ENCODE measurements at regions not wholly inside any gene's neighbourhood (a gene's known extent, or its start where the extent isn't known, plus 50 kb on each side); places are given as distances from the start of the nearest gene placed in this dataset.

GRCh38 chr22:27617214-27617881, 184.2 kb downstream of the MN1 start:
- DNase-seq = no peak
- H3K9me3 Mint-ChIP-seq (ENCODE audit: insufficient read depth) = no peaks in the 10 kb centered on the region
- ATAC-seq = no peak
- no peak overlapping the region for H3K4me3 Mint-ChIP-seq
- ChIA-PET CTCF (no interaction called here), POLR2A (no interaction called here)
- H3K27ac Mint-ChIP-seq = no peak overlapping the region
- no peaks in the 10 kb centered on the region for H3K36me3 Mint-ChIP-seq (ENCODE audit: low read depth)
- H3K27me3 Mint-ChIP-seq (ENCODE audit: low read depth) = peaks cover 29% of the 10 kb centered on the region
- H3K4me1 Mint-ChIP-seq (ENCODE audit: low read depth) = no peaks in the 10 kb centered on the region

- Mint-ChIP-seq H3K27me3 (ENCODE audit: low read depth) (peaks cover 4% of the 10 kb centered on the region), H3K4me1 (ENCODE audit: low read depth) (no peaks in the 10 kb centered on the region), H3K36me3 (ENCODE audit: low read depth) (no peaks in the 10 kb centered on the region)
These were observed 181.0 kb downstream of the MN1 start for GRCh38 chr22:27620367-27621154.

DNA sequence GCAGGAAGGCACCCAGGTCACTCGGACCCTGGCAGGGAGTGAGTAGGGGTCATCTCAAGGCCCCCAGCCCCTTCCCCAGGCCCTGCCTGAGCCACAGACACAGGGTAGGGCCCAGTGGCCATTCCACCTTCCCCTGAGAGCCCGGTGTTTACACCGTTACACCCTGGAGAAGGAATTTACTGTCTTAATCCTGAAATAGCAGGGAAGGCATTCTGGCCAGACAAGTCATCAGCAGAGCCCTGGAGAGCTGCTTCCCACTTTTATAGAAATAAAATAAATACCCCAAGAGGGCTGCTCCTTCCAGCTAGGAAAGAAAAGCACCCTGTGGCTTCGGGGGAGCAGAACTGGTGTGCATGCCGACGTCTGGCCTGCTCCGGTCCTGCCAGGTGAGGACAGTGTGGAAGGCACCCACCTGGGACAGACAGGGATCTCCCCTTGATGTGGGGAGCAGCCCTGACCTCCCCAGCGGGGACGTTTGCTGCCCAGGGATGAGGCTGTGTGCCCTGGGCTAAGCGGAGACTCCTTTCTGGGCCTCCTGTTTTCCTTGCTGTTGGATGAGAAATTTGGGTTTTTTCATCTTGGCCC, 180.0 kb downstream of the MN1 start:
- no peak for ATAC-seq
- no peaks in the 10 kb centered on the region for H3K4me1 Mint-ChIP-seq (ENCODE audit: low read depth)
- no peak overlapping the region for H3K4me3 Mint-ChIP-seq
- POLR2A ChIA-PET = no interaction called here
- no peak overlapping the region for H3K27ac Mint-ChIP-seq
- H3K36me3 Mint-ChIP-seq (ENCODE audit: low read depth) = no peaks in the 10 kb centered on the region
- H3K9me3 Mint-ChIP-seq (ENCODE audit: insufficient read depth) = no peaks in the 10 kb centered on the region
- CTCF ChIA-PET = no interaction called here
- DNase-seq = no peak
- H3K27me3 Mint-ChIP-seq (ENCODE audit: low read depth) = no peaks in the 10 kb centered on the region

More at GRCh38 chr22:27620367-27621154, 181.0 kb downstream of the MN1 start:
- Mint-ChIP-seq H3K27ac (no peak overlapping the region), H3K4me3 (no peak overlapping the region), H3K9me3 (ENCODE audit: insufficient read depth) (no peaks in the 10 kb centered on the region)
- no peak for DNase-seq
- ChIA-PET POLR2A (no interaction called here), CTCF (no interaction called here)
- ATAC-seq = no peak

GRCh38 chr22:27624042-27624441, 177.5 kb downstream of the MN1 start:
- Mint-ChIP-seq H3K4me1 (ENCODE audit: low read depth) (no peaks in the 10 kb centered on the region), H3K27ac (no peak overlapping the region), H3K36me3 (ENCODE audit: low read depth) (no peaks in the 10 kb centered on the region), H3K27me3 (ENCODE audit: low read depth) (no peaks in the 10 kb centered on the region), H3K4me3 (no peak overlapping the region), H3K9me3 (ENCODE audit: insufficient read depth) (no peaks in the 10 kb centered on the region)
- POLR2A ChIA-PET = no interaction called here
- CTCF ChIA-PET = no interaction called here
- no peak for DNase-seq
- no peak for ATAC-seq

DNA sequence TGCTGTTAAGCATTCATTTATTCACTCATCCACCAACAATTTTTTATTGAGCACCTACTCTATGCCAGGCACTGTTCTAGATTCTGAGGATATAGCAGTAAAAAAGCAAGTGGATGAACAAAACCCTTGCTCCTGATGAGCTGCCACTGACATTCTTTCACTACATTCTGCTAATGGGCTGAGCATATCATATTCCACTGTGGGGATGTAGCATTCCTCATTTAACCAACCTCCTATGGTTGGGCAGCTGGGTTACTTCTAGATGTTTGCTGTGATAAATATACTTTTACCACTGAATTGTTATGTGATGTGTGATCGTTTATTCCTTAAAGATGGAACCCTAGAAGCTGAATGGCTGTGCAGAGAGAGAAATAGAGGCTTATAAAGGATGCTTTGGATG, 176.9 kb downstream of the MN1 start:
- DNase-seq (no peak), ATAC-seq (no peak)
- ChIA-PET CTCF (no interaction called here), POLR2A (interaction anchor here (0.6 kb wide), 1 partner anchor 10 kb away, joined by 3 read pairs; no protein-coding TSS in a partner anchor)
- H3K27ac Mint-ChIP-seq = no peak overlapping the region
- no peaks in the 10 kb centered on the region for H3K4me1 Mint-ChIP-seq (ENCODE audit: low read depth)
- no peaks in the 10 kb centered on the region for H3K27me3 Mint-ChIP-seq (ENCODE audit: low read depth)
- H3K36me3 Mint-ChIP-seq (ENCODE audit: low read depth) = no peaks in the 10 kb centered on the region
- no peaks in the 10 kb centered on the region for H3K9me3 Mint-ChIP-seq (ENCODE audit: insufficient read depth)
- no peak overlapping the region for H3K4me3 Mint-ChIP-seq

- CTCF ChIA-PET = no interaction called here
- H3K27ac Mint-ChIP-seq = no peak overlapping the region
- H3K4me3 Mint-ChIP-seq = no peak overlapping the region
- H3K36me3 Mint-ChIP-seq (ENCODE audit: low read depth) = no peaks in the 10 kb centered on the region
- POLR2A ChIA-PET = no interaction called here
- H3K27me3 Mint-ChIP-seq (ENCODE audit: low read depth) = no peaks in the 10 kb centered on the region
- H3K4me1 Mint-ChIP-seq (ENCODE audit: low read depth) = no peaks in the 10 kb centered on the region
- no peak for DNase-seq
- ATAC-seq = no peak
- no peaks in the 10 kb centered on the region for H3K9me3 Mint-ChIP-seq (ENCODE audit: insufficient read depth)
These were observed 175.5 kb downstream of the MN1 start for GRCh38 chr22:27625769-27626674.

DNA sequence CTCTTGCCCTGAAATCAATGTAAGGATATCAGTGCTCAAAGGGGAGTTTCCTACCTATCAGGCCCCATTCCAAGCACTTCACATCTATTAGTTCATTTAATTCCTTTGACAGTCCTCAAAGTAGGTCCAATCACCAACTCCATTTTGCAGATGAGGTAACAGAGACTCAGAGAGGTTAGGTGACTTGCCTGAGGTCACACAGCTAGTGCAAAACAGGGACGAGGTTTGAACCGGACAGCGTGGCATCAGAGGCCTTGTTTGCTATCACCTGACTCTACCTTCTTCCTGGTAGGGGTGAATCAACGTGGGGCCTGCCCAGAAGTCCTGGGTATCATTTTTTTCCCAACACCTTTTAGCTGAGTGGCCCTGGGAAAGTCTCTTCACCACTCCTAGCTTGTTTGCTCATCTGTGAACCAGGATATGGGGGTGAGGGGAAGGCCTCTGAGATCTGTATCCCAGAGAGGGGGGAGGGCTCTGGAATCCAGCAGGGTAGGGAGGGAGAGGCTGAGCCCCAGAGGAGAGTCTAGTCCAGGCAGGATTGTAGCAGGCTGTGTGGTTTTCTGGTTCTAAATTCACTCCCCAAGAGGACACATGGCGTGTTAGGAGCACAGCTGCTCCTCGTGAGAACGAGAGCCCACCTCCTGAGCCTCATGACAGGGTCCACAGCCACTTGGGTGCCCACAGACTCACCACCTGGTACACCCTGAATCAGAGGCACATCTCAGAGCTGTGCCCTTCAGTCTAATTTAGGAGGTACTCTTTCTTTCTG, 174.7 kb downstream of the MN1 start:
- no peak overlapping the region for H3K27ac Mint-ChIP-seq
- H3K27me3 Mint-ChIP-seq (ENCODE audit: low read depth) = peaks cover under 1% of the 10 kb centered on the region
- DNase-seq = no peak
- ATAC-seq = no peak
- H3K9me3 Mint-ChIP-seq (ENCODE audit: insufficient read depth) = no peaks in the 10 kb centered on the region
- ChIA-PET CTCF (no interaction called here), POLR2A (no interaction called here)
- no peaks in the 10 kb centered on the region for H3K4me1 Mint-ChIP-seq (ENCODE audit: low read depth)
- no peak overlapping the region for H3K4me3 Mint-ChIP-seq
- H3K36me3 Mint-ChIP-seq (ENCODE audit: low read depth) = no peaks in the 10 kb centered on the region

DNA sequence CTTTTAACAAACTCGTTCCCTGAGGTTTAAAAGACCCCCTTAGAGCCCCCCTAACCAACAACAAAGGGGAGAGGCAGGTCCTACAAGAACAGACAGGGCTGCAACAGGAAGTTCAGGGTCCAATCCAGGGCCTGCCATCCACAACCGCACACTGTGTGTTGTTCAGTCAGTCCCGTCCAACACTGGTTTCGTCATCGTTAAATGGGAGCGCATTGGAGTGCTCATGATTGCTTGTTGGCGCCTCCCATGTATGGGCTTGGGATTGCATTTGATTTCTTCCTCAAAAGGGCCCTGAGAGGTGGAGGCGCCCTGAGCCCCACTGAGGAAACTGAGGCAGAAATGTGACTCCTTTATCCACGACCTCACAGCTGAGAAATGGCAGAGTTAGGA, 174.1 kb downstream of the MN1 start:
- H3K9me3 Mint-ChIP-seq (ENCODE audit: insufficient read depth) = no peaks in the 10 kb centered on the region
- DNase-seq = no peak
- no peak overlapping the region for H3K4me3 Mint-ChIP-seq
- no peak overlapping the region for H3K27ac Mint-ChIP-seq
- H3K4me1 Mint-ChIP-seq (ENCODE audit: low read depth) = no peaks in the 10 kb centered on the region
- no peak for ATAC-seq
- H3K27me3 Mint-ChIP-seq (ENCODE audit: low read depth) = peaks cover 2% of the 10 kb centered on the region
- no peaks in the 10 kb centered on the region for H3K36me3 Mint-ChIP-seq (ENCODE audit: low read depth)
- ChIA-PET CTCF (no interaction called here), POLR2A (no interaction called here)

- no peak for DNase-seq
- H3K9me3 Mint-ChIP-seq (ENCODE audit: insufficient read depth) = no peaks in the 10 kb centered on the region
These were observed 173.7 kb downstream of the MN1 start for GRCh38 chr22:27627901-27628300.

DNA sequence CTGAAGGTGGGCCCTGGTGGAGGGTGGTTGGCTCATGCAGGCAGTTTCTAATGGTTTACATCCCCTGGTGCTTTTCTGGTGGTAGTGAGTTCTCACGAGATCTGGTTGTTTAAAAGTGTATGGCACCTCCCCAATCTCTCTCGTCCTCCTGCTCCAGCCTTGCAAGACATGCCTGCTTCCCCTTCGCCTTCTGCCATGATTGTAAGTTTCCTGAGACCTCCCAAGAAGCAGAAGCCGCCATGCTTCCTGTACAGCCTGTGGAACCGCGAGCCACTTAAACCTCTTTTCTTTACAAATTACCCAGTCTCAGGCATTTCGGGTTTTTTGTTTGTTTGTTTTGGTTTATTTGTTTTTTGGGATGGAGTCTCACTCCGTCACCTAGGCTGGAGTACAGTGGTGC, 173.2 kb downstream of the MN1 start:
- no peaks in the 10 kb centered on the region for H3K4me1 Mint-ChIP-seq (ENCODE audit: low read depth)
- H3K4me3 Mint-ChIP-seq = no peak overlapping the region
- no peaks in the 10 kb centered on the region for H3K36me3 Mint-ChIP-seq (ENCODE audit: low read depth)
- H3K27me3 Mint-ChIP-seq (ENCODE audit: low read depth) = peaks cover 2% of the 10 kb centered on the region
- ChIA-PET CTCF (no interaction called here), POLR2A (no interaction called here)
- ATAC-seq (no peak), DNase-seq (no peak)
- no peak overlapping the region for H3K27ac Mint-ChIP-seq
- H3K9me3 Mint-ChIP-seq (ENCODE audit: insufficient read depth) = no peaks in the 10 kb centered on the region

More at GRCh38 chr22:27627901-27628300, 173.7 kb downstream of the MN1 start:
- H3K4me1 Mint-ChIP-seq (ENCODE audit: low read depth) = no peaks in the 10 kb centered on the region
- H3K4me3 Mint-ChIP-seq = no peak overlapping the region
- H3K27ac Mint-ChIP-seq = no peak overlapping the region
- no peaks in the 10 kb centered on the region for H3K36me3 Mint-ChIP-seq (ENCODE audit: low read depth)
- ChIA-PET POLR2A (no interaction called here), CTCF (no interaction called here)
- no peak for ATAC-seq
- peaks cover 2% of the 10 kb centered on the region for H3K27me3 Mint-ChIP-seq (ENCODE audit: low read depth)

DNA sequence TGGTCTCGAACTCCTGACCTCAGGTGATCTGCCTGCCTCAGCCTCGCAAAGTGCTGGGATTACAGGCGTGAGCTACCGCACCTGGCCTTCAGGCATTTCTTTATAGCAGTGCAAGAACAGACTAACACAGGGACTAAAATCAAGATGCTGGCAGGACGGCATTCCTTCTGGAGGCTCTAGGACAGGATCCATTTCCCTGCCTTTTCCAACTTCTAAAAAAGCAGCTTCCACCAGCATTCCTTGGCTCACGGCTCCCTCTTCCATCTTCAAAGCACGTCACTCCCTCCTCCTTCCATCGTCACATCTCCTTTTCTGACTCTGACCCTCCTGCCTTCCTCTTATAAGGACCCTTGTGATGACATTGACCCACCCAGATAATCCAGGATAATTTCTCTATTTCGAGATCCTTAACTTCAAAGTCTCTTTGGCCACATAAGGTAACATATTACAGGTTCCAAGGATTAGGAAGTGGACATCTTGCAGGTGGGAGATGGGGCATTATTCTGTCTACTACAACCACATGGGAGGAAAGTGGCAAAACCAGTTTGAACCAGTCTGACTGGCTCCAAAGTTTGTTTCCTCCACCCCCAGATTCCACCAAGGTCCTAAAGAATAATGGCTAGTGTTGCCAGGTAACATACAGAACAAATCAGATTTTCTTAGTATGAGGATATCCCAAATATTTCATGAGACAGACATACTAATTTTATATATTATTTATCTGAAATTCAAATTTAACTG, 172.5 kb downstream of the MN1 start:
- ATAC-seq (no peak), DNase-seq (no peak)
- H3K36me3 Mint-ChIP-seq (ENCODE audit: low read depth) = no peaks in the 10 kb centered on the region
- ChIA-PET CTCF (no interaction called here), POLR2A (no interaction called here)
- peaks cover 2% of the 10 kb centered on the region for H3K27me3 Mint-ChIP-seq (ENCODE audit: low read depth)
- H3K4me3 Mint-ChIP-seq = no peak overlapping the region
- no peaks in the 10 kb centered on the region for H3K4me1 Mint-ChIP-seq (ENCODE audit: low read depth)
- no peaks in the 10 kb centered on the region for H3K9me3 Mint-ChIP-seq (ENCODE audit: insufficient read depth)
- H3K27ac Mint-ChIP-seq = no peak overlapping the region
